Panc1 (cell line): ENCODE measurements at regions not wholly inside any gene's neighbourhood (a gene's known extent, or its start where the extent isn't known, plus 50 kb on each side); places are given as distances from the start of the nearest gene placed in this dataset.

Source experiments
- ATAC-seq: fragments of 200-7000 bp; cut with Tn5 transposase; 2 replicates; pipeline ENCODE4 v1.9.1; 2020; ENCODE audit warnings: mild to moderate bottlenecking, moderate library complexity
- BruUV-seq: library from RNA; stranded (reverse); fragments of 400-500 nt; replicated peaks from 2 replicates; lab custom pipeline; 2021; lab: Mats Ljungman, UMichigan
- CTCF ChIA-PET: fragments of 300-600 bp; sonication (Branson Sonifier 250); formaldehyde crosslinking; loops from one replicate; lab custom pipeline; 2022; ENCODE audit warnings: antibody characterized with exemption; lab: Charles Lee
- POLR2A ChIA-PET: fragments of 300-600 bp; sonication (Branson Sonifier 250); formaldehyde crosslinking; loops from one replicate; lab custom pipeline; 2022; ENCODE audit warnings: antibody characterized with exemption; lab: Charles Lee
- DNase-seq: peaks from one replicate; pipeline ENCODE4 v3.0.0-alpha.2; 2010; ENCODE audit warnings: low read depth, low spot score
- H3K27ac ChIP-seq: 2 replicates; pipeline ENCODE4 v1.5.1; 2011; ENCODE audit warnings: mild to moderate bottlenecking, low read length, inconsistent platforms
- H3K27me3 ChIP-seq: fragments of 200-500 bp; sonication (Bioruptor generic); 2 replicates; pipeline ENCODE4 v1.6.0; 2014; ENCODE audit warnings: low read length, inconsistent platforms; ENCODE audit not compliant: control insufficient read depth, insufficient read depth
- H3K36me3 ChIP-seq: fragments of 200-500 bp; sonication (Bioruptor generic); 2 replicates; pipeline ENCODE4 v1.5.1; 2014; ENCODE audit warnings: inconsistent platforms, mild to moderate bottlenecking, low read length, moderate library complexity; ENCODE audit not compliant: control insufficient read depth, insufficient read depth
- H3K4me1 ChIP-seq: 2 replicates; pipeline ENCODE4 v1.5.1; 2011; ENCODE audit warnings: inconsistent platforms, mild to moderate bottlenecking, low read length, moderate library complexity; ENCODE audit not compliant: control insufficient read depth, insufficient read depth
- H3K4me3 ChIP-seq, 2 experiments: 2 replicates each; pipeline ENCODE4 v1.5.1; 2011 to 2012; ENCODE audit warnings: low read depth in 2 of 2, low read length in 2 of 2, mild to moderate bottlenecking in 2 of 2, inconsistent platforms in 1 of 2, moderate library complexity in 1 of 2
- H3K9me3 ChIP-seq: fragments of 200-500 bp; sonication (Bioruptor generic); 2 replicates; pipeline ENCODE4 v1.5.1; 2014; ENCODE audit warnings: low read depth, mild to moderate bottlenecking, inconsistent platforms, low read length, moderate library complexity; ENCODE audit not compliant: control insufficient read depth, insufficient read depth
- CTCF ChIP-seq: fragments of 450-650 bp; IDR thresholded peaks from 2 replicates; pipeline ENCODE4 v1.5.1; 2017; ENCODE audit warnings: mild to moderate bottlenecking
- POLR2AphosphoS5 ChIP-seq: IDR thresholded peaks from 2 replicates; pipeline ENCODE4 v1.6.1; 2012; ENCODE audit warnings: mild to moderate bottlenecking, low read depth, low read length, moderate library complexity
- REST ChIP-seq, 2 experiments: IDR thresholded peaks; 2 replicates each; pipeline ENCODE4 v1.6.1; 2011 to 2012; ENCODE audit warnings: low read depth in 2 of 2, control low read depth in 1 of 2, low read length in 1 of 2, mild to moderate bottlenecking in 1 of 2, moderate library complexity in 1 of 2; ENCODE audit not compliant: insufficient read depth in 1 of 2
- SIN3A ChIP-seq: IDR thresholded peaks from 2 replicates; pipeline ENCODE4 v1.6.1; 2012; ENCODE audit warnings: low read depth, mild to moderate bottlenecking, low read length, moderate library complexity, borderline replicate concordance; ENCODE audit not compliant: insufficient read depth
- TCF7L2 ChIP-seq: IDR thresholded peaks from 2 replicates; pipeline ENCODE4 v1.6.1; 2011; ENCODE audit warnings: mild to moderate bottlenecking, low read depth, low read length, inconsistent platforms
- in situ Hi-C: cut with HindIII; loops from 2 replicates; pipeline ENCODE4 v1.10.0; 2016; ENCODE audit warnings: low sequenced_read_pairs, low pct_unique_long_range_greater_than_20kb
- intact Hi-C: fragments of 100-400 bp; cut with micrococcal nuclease; formaldehyde crosslinking; loops from one replicate; pipeline ENCODE4 v1.10.0; 2022; ENCODE audit not compliant: unreplicated experiment

- Histone ChIP-seq H3K4me1 (no peaks in the 10 kb centered on the region), H3K9me3 (no peaks in the 10 kb centered on the region), H3K27me3 (no peaks in the 10 kb centered on the region), H3K36me3 (no peaks in the 10 kb centered on the region), H3K4me3 (no peak overlapping the region), H3K27ac (no peak overlapping the region)
- POLR2A ChIA-PET: no interaction called here
- TF ChIP-seq CTCF (no peak), POLR2AphosphoS5 (no peak), REST (IDR thresholded peaks at IDR 0.05; ENCODE audit: insufficient read depth in 1 of 2, low read depth in 2 of 2, low read length in 1 of 2) (no peak)
- in situ Hi-C loops: no loop called here
- no TSS peak for BruUV-seq
- intact Hi-C loops: no loop called here
- CTCF ChIA-PET: no interaction called here
- ATAC-seq (no peak), DNase-seq (no peak)
Measured at GRCh38 chr16:6714510-6714909, 618.1 kb upstream of the RBFOX1 start.

DNA sequence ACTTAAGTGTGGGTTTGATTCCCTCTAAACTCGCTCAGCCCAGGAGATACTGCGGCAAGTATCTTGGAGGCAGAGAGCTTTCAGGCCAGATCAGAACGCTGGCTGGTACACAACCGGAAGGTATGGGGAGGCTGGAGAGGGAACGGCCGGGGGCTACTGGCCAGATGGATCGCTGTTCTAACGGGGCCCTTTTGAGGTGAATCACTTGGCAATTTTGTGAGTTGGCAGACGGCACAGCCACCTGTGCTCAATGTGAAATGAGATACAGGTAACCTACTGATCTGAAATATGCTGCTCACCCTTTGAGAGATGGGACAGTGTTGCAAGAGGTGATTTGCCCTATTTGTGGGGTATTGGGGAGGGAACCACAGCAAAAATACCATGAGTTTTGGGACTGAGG is 622.9 kb upstream of the RBFOX1 start:
- Histone ChIP-seq H3K9me3 (no peaks in the 10 kb centered on the region), H3K4me1 (no peaks in the 10 kb centered on the region), H3K36me3 (no peaks in the 10 kb centered on the region), H3K4me3 (no peak overlapping the region), H3K27ac (no peak overlapping the region), H3K27me3 (no peaks in the 10 kb centered on the region)
- ATAC-seq (no peak), DNase-seq (no peak)
- in situ Hi-C loops (no loop called here), intact Hi-C loops (no loop called here)
- TF ChIP-seq POLR2AphosphoS5: no peak
- ChIA-PET CTCF (no interaction called here), POLR2A (no interaction called here)
- no TSS peak for BruUV-seq

DNA sequence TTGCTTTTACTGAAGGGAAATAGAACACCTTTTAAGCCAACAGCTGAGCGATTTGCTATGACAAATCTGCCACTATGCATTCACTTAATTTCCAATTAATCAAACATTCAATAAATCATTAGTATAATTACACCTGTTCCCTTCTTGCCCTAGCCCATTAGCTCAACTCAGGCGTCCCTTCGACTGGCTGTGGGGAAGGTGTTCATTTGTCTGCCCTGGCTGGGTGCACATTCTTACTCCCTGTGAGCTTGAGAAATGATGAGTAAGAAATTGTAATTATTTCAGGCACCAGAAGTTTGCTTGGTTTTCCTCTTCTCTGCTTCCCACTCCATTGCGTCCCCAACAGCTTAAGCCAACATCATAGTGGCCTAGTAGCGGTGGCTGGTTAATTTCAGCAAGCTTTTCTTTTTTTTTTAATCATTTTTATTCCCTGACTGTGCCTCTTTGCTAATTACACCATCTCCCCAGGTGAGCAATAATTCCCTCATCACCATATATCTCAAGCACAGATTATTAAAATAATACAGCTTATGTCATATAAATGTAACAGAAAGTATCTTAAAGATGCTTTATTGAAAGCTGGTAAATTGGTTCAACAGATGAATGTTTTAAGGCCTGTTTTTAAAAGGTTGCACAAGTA is 623.9 kb upstream of the RBFOX1 start:
- Histone ChIP-seq H3K27ac (no peak overlapping the region), H3K4me3 (no peak overlapping the region), H3K27me3 (no peaks in the 10 kb centered on the region), H3K36me3 (no peaks in the 10 kb centered on the region), H3K9me3 (no peaks in the 10 kb centered on the region), H3K4me1 (no peaks in the 10 kb centered on the region)
- ChIA-PET POLR2A (no interaction called here), CTCF (no interaction called here)
- no peak for DNase-seq
- no TSS peak for BruUV-seq
- ATAC-seq: no peak
- intact Hi-C loops (no loop called here), in situ Hi-C loops (no loop called here)
- TF ChIP-seq CTCF (no peak), REST (IDR thresholded peaks at IDR 0.05; ENCODE audit: insufficient read depth in 1 of 2, low read depth in 2 of 2, low read length in 1 of 2) (no peak), SIN3A (no peak), TCF7L2 (no peak), POLR2AphosphoS5 (no peak)
